KMS-11 (cell line): ENCODE measurements at regions not wholly inside any gene's neighbourhood (a gene's known extent, or its start where the extent isn't known, plus 50 kb on each side); places are given as distances from the start of the nearest gene placed in this dataset.

Source experiments
- H2AFZ ChIP-seq: fragments of 200-600 bp; sonication (generic); 2 replicates; pipeline ENCODE4 v1.6.1; 2016; ENCODE audit warnings: antibody characterized with exemption, mixed run types, low read depth
- H3K27ac ChIP-seq: fragments of 200-600 bp; sonication (generic); 2 replicates; pipeline ENCODE4 v1.6.1; 2016; ENCODE audit warnings: mild to moderate bottlenecking, mixed run types
- H3K27me3 ChIP-seq: fragments of 200-600 bp; sonication (generic); 2 replicates; pipeline ENCODE4 v1.6.1; 2017; ENCODE audit warnings: mild to moderate bottlenecking, low read depth, mixed run types, moderate library complexity; ENCODE audit not compliant: insufficient read depth
- H3K36me3 ChIP-seq: fragments of 200-600 bp; sonication (generic); 2 replicates; pipeline ENCODE4 v1.6.1; 2017; ENCODE audit warnings: mild to moderate bottlenecking, mixed run types; ENCODE audit not compliant: insufficient read depth
- H3K4me1 ChIP-seq: fragments of 200-600 bp; sonication (generic); 2 replicates; pipeline ENCODE4 v1.6.1; 2016; ENCODE audit warnings: mild to moderate bottlenecking, low read depth, mixed run types; ENCODE audit not compliant: poor library complexity, severe bottlenecking
- H3K4me2 ChIP-seq: fragments of 200-600 bp; sonication (generic); 2 replicates; pipeline ENCODE4 v1.7.0; 2016; ENCODE audit warnings: mild to moderate bottlenecking, mixed run types
- H3K4me3 ChIP-seq: fragments of 200-600 bp; sonication (generic); IDR thresholded peaks from 2 replicates; pipeline ENCODE4 v1.6.1; 2017; ENCODE audit warnings: low read depth, low read length, mixed read lengths; ENCODE audit not compliant: insufficient read depth
- H3K79me2 ChIP-seq: fragments of 200-600 bp; sonication (generic); 2 replicates; pipeline ENCODE4 v1.6.1; 2016; ENCODE audit warnings: low read depth, mixed run types; ENCODE audit not compliant: insufficient read depth
- H3K9ac ChIP-seq: fragments of 200-600 bp; sonication (generic); 2 replicates; pipeline ENCODE4 v1.6.1; 2016; ENCODE audit warnings: mild to moderate bottlenecking, mixed run types
- H4K20me1 ChIP-seq: fragments of 200-600 bp; sonication (generic); 2 replicates; pipeline ENCODE4 v1.6.1; 2016; ENCODE audit warnings: mild to moderate bottlenecking, mixed run types; ENCODE audit not compliant: insufficient read depth
- TF ChIP-seq, protein P1 (sequence below): fragments of 200-600 bp; sonication (generic); conservative IDR thresholded peaks from 2 replicates; pipeline ENCODE4 v1.6.1; 2017; ENCODE audit warnings: low read depth, mild to moderate bottlenecking, antibody characterized with exemption, low read length, moderate library complexity, mixed read lengths

DNA sequence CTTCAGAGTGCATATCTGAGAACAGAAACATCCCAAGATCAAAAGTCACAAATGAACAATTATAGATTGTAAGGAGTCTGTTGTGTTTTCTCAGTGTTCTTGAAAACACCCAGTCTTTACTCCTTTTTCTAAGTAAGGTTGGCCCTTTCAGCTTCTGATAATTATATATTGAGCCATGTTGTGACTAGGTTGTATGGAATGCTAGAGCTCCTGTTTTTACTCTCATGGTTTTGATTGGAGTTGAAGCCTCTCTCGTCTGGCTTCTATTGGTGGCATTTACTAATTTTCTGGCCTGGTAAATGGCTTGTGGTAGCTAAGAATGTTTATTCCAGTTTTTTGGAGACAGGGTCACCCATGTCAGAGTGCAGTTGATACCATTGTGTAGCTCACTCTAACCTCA is 84.7 kb downstream of the NDUFS5 start:
- TF ChIP-seq, protein P1, sequence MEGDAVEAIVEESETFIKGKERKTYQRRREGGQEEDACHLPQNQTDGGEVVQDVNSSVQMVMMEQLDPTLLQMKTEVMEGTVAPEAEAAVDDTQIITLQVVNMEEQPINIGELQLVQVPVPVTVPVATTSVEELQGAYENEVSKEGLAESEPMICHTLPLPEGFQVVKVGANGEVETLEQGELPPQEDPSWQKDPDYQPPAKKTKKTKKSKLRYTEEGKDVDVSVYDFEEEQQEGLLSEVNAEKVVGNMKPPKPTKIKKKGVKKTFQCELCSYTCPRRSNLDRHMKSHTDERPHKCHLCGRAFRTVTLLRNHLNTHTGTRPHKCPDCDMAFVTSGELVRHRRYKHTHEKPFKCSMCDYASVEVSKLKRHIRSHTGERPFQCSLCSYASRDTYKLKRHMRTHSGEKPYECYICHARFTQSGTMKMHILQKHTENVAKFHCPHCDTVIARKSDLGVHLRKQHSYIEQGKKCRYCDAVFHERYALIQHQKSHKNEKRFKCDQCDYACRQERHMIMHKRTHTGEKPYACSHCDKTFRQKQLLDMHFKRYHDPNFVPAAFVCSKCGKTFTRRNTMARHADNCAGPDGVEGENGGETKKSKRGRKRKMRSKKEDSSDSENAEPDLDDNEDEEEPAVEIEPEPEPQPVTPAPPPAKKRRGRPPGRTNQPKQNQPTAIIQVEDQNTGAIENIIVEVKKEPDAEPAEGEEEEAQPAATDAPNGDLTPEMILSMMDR: no peak
- H4K20me1 ChIP-seq: no peaks in the 10 kb centered on the region; the same call in 1 of the 2 replicates
- no peak overlapping the region for H3K4me2 ChIP-seq
- H3K27me3 ChIP-seq: no peaks in the 10 kb centered on the region
- H3K36me3 ChIP-seq: no peaks in the 10 kb centered on the region
- no peak overlapping the region for H2AFZ ChIP-seq
- no peak overlapping the region for H3K27ac ChIP-seq
- no peak overlapping the region for H3K9ac ChIP-seq
- peaks cover 31% of the 10 kb centered on the region for H3K79me2 ChIP-seq
- H3K4me1 ChIP-seq: peaks cover 40% of the 10 kb centered on the region
- no peak overlapping the region for H3K4me3 ChIP-seq

DNA sequence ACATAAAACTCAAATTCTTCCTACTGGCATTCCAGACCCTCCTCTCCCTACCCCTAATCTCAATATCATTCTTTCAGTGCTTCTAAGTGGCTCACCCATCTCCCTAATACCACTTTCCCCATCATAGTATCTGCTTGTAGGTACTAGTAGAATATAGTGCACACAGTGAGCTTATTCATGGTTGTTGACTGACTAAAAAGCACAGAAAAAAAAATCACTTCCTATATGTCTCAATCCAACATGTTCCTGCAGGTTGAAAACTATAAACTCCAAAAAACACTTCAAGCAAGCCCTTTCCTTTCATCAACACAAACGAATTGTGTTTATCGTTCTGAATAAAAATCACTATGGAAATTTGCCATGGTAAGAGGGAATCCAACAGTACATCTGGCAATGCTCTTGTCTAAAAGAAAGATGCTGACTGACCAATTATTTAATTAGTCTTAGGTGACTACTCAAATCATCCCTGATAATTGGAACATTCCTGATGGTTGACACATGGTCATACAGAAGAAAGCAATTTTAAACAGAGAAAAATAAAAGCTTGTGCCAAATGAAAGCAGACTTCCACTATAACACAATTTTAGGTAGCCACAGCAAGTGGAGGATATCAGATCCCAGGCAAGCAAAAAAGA is 87.1 kb downstream of the NDUFS5 start:
- Histone ChIP-seq H3K4me2 (no peak overlapping the region), H3K79me2 (peaks cover 16% of the 10 kb centered on the region; the same call in 1 of the 2 replicates), H3K4me1 (peaks cover 23% of the 10 kb centered on the region), H3K9ac (no peak overlapping the region), H3K4me3 (no peak overlapping the region), H2AFZ (no peak overlapping the region), H4K20me1 (no peaks in the 10 kb centered on the region; the same call in 1 of the 2 replicates), H3K36me3 (no peaks in the 10 kb centered on the region), H3K27me3 (no peaks in the 10 kb centered on the region), H3K27ac (no peak overlapping the region)
- TF ChIP-seq, protein P1: no peak

DNA sequence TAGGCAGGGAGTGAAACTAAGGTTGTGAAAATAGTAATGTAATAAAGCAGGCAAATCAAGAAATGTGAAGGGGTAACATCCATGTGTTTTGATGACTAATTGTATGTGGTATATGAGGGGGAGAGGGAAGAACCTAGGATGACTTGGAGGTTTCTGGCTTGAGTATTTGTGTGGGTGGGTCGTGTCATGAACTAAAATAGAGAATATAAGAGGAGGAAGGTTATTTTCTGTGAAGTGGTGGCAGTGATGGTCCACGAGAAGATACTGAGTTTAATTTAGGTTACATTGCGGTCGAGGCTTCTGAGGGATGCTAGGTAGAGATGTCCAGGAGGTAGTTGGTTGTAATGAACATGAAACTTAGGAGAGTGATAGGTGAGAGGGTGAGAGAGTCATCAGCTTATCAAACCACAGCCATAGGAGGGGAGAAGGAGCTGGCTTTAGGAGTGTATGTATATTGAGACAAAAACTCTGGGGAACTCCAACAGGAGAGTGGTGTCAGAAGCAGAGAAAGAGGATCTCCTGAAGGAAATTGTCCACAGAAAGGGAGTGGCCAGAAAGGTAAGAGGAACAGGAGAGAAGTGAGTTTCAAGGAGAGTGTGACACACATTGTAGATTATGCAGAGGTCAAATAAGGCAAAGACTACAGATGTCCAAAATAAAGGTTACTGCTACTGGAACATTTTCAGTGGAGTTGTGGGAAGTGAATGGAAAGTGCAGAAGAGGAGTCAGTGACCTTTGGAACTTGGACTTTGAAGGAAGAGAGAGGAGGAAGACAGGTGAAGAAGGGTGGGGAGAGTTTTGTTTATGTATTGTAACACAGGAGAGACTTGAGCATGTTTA is 89.0 kb upstream of the MACF1 start:
- H3K27ac ChIP-seq: no peak overlapping the region

DNA sequence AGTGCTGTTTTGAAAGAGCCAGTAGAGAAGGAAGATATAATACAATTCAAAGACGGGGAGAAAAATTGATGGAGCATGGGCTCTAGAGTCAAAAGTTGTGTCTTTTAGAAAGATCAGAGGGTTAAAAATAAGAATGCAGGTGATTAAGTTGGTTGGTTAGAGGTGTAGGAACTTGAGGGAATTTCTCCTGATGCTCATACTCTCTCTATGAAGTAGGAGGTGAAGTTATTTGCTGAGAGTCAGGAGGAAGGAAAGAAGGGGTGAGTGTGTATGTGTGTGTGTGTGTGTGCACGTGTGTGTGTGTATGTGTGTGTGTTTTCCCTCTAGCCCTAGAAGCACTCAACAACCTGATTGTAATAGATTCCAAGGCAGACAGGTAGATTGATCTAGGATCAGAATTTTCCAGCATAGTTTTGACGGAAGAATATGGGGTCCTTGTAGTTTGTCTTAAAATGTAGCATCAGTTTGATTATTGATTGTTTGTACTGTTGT is 88.3 kb upstream of the MACF1 start:
- no peaks in the 10 kb centered on the region; the same call in 1 of the 2 replicates for H4K20me1 ChIP-seq
- H3K36me3 ChIP-seq: no peaks in the 10 kb centered on the region
- no peak overlapping the region for H3K4me3 ChIP-seq
- no peaks in the 10 kb centered on the region for H3K27me3 ChIP-seq
- peaks cover 7% of the 10 kb centered on the region; the same call in 1 of the 2 replicates for H3K79me2 ChIP-seq
- H3K9ac ChIP-seq: no peak overlapping the region
- no peak overlapping the region for H3K4me2 ChIP-seq
- no peak overlapping the region for H3K27ac ChIP-seq
- no peak overlapping the region for H2AFZ ChIP-seq
- peaks cover 10% of the 10 kb centered on the region for H3K4me1 ChIP-seq
- TF ChIP-seq, protein P1: no peak

More for the DNA sequence above, 89.0 kb upstream of the MACF1 start:
- Histone ChIP-seq H3K4me3 (no peak overlapping the region), H4K20me1 (no peaks in the 10 kb centered on the region), H3K4me2 (no peak overlapping the region), H3K79me2 (peaks cover 7% of the 10 kb centered on the region; the same call in 1 of the 2 replicates), H3K9ac (no peak overlapping the region), H3K27me3 (no peaks in the 10 kb centered on the region), H3K36me3 (no peaks in the 10 kb centered on the region), H2AFZ (no peak overlapping the region), H3K4me1 (peaks cover 10% of the 10 kb centered on the region)
- TF ChIP-seq, protein P1: no peak
